NCI-H2107 (cell line): ENCODE measurements at regions not wholly inside any gene's neighbourhood (a gene's known extent, or its start where the extent isn't known, plus 50 kb on each side); places are given as distances from the start of the nearest gene placed in this dataset.
"Not testable (repeated sequence)": the region's sequence is repeated elsewhere in the genome, so short reads cannot be mapped to it uniquely, and the experiment has no call there.

Experiments used
- DNase-seq: peaks from one replicate; lab custom pipeline; 2025; lab: John Stamatoyannopoulos, UW

DNA sequence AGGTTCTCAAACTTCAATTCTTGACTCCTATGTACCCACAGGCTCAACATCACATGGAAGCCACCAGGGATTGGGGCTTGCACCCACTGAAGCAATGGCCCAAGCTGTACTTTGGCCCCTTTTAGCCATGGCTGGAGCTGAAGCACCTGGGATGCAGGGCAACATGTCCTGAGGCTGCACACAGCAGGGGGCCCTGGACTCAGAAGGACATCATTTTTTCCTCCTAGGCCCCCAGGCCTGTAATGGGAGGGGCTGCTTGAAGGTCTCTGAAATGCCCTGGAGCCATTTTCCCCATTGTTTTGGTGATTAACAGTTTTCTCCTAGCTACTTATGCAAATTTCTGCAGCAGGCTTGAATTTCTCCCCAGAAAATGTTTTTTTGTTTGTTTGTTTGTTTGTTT lies 465.1 kb upstream of the PCDH10 start:
- no peak for DNase-seq

DNA sequence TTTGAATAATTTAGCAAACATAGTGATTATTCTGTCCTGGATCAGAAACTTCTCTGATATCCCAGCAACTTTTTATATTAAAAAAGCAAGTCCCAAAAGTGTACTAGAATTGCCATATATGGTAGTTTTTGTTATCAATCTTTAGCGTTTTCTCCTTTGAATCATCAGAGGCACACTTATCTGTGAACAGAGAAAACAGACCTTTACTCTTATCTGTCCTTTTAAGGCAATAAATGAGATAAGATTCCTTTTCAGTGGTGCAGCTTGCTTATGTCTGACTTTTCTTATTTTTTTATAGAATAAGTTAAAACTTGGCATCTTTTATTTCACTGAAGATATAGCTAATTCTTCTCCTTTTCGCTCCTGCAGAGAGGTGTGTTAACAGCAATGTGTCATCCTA lies 458.1 kb upstream of the PCDH10 start:
- no peak for DNase-seq

- DNase-seq, result no peak
These were observed 457.4 kb upstream of the PCDH10 start for GRCh38 chr4:132691668-132692067.

GRCh38 chr4:132694775-132695174 lies 454.3 kb upstream of the PCDH10 start:
- DNase-seq, result no peak

DNA sequence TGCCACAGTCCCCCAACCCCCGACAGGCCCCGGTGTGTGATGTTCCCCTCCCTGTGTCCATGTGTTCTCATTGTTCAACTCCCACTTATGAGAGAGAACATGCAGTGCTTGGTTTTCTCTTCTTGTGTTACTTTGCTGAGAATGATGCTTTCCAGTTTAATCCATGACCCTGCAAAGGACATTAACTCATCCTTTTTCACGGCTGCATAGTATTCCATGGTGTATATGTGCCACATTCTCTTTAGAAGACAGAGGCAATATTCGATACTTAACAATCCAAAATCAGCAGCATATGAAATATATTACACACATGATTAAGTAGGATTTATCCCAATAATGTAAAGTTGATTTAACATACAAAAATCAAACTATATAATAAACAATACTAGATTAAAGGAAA lies 451.6 kb upstream of the PCDH10 start:
- DNase-seq, result not testable (repeated sequence)

- no peak for DNase-seq
These were observed 441.1 kb upstream of the PCDH10 start for GRCh38 chr4:132707955-132708354.

DNA sequence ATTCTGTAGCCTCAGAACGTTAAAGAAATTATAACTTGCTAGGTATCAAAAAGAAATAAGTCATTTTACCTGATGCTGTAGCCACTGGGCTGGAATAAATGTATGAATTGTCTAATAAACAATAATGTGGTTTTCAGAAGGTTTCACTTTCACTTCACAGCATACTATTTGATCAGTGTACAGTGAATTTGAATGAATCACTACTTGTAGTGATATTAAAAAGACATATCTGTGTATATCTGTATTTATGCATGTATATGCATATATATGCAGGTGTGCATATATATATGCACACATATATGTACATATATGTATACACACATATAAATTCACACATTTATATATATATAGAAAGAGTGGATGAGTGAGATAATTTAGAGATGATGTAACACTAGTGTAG lies 440.0 kb upstream of the PCDH10 start:
- DNase-seq, result no peak

GRCh38 chr4:132710971-132711370 lies 438.1 kb upstream of the PCDH10 start:
- no peak for DNase-seq

DNA sequence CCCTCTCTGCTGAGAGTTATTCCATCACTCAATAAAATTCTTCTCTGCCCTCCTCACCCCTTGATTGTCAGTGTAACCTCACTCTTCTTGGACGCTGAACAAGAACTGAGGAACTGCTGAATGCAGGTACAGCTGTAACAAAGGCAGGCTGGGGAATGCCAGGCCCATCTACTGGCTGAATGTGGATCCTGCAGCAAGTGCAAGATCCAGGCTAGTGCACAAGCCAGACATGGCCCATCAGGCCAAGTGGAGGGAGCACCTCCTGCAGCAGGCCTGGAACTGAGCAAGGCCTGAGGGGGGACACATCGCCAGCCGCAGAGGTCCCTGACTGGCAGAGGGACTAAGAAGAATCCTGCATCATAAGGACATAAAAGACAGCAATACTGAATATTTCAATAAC lies 411.8 kb upstream of the PCDH10 start:
- no peak for DNase-seq

- no peak for DNase-seq
These were observed 389.8 kb upstream of the PCDH10 start for GRCh38 chr4:132759199-132759780.

- no peak for DNase-seq
These were observed 385.6 kb upstream of the PCDH10 start for GRCh38 chr4:132763465-132763864.

GRCh38 chr4:132767901-132768300 lies 381.2 kb upstream of the PCDH10 start:
- DNase-seq, result no peak

DNA sequence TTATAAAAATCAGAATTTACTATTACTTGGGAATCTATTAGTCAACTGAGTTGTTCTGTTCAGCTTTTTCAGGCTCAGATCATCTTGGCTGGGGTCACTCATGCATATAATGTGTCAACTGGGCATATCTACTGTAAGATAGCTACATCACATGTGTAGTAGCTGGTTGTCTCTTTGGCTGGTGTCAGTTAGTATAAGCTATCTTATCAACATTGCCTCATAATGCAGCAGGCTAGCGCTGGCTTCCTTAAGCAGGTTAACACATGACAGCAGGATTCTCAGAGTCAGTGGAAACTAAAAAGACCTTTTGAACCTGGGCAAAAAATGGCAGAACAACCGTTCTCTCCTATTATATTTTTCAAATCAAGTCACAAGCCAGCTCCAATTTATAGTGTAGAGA lies 378.3 kb upstream of the PCDH10 start:
- no peak for DNase-seq

DNA sequence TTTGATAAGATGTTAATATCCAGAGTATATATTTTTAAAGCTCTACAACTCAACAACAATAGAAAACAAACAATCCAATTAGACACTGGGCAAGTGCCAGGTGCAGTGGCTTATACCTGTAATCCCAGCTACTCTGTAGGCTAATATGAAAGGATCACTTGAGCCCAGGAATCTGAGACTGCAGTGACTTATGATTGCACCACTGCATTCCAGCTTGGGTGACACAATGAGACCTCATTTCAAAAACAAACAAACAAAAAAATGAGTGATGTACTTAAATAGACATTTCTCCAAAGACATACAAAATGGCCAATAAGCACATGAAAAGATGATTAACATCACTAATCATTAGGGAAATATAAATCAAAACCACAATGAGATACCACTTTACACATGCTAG lies 356.8 kb upstream of the PCDH10 start:
- DNase-seq, result no peak

GRCh38 chr4:132797856-132798255 lies 351.2 kb upstream of the PCDH10 start:
- no peak for DNase-seq

- DNase-seq, result no peak
These were observed 339.6 kb upstream of the PCDH10 start for GRCh38 chr4:132809298-132810032.

DNA sequence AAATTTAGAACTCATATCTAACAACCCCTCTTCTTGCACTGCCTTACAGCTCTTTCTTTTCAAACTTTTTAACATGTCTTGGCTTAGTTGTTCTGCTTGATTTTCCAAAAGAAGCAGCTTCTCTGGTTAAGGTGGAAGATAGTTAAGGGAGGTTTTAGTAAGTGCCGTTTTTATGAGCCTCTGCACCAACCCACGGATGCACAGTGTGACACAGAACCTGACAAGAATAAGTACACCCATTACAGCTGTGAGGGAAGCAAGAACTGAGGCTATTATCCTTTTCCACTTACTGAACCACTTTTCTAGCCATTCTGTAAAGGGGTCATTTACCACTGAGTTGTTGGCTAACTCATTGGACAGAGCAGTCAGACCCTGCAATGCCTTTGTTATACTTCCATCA lies 336.0 kb upstream of the PCDH10 start:
- DNase-seq, result not testable (repeated sequence)

- DNase-seq, result no peak
These were observed 331.0 kb upstream of the PCDH10 start for GRCh38 chr4:132818091-132818490.

DNA sequence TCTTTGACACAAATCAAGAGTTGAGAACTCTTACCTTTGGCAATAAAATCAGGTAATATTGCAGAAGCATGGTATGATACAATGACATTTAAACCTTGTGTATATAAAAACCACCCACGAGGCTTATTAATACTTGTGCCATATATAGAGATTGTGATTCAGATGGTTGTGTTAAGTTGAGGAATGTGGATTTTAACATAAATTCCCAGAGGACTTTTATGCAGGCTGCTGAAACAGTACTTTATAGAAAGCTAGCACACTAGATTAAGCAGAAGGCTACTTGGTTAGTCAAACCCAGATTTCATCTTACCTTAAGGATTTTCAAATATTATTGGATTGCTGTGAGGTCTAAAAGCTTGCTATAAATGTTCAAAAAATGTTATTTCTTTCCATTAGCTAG lies 325.7 kb upstream of the PCDH10 start:
- DNase-seq, result no peak

GRCh38 chr4:132824761-132825160 lies 324.3 kb upstream of the PCDH10 start:
- no peak for DNase-seq

DNA sequence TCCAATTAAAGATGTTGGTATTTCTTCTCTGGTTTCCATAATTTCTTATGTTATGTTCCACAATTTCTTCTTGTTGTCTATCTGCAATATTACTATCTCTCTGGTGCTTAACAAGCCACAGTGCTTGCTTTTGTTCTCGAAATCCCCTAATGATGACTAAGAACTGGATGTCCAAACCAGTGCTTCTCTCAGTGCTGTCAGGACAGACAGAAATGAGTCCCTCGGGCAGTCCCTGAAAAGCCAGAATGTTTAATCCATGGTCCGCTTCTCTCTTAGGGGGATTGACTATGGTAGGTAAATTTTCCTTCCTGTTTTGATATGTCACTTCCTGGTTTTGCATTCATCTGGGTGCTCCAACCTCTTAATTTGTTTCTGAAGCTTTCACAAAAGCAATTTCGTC lies 321.6 kb upstream of the PCDH10 start:
- DNase-seq, result no peak

- DNase-seq, result no peak
These were observed 310.9 kb upstream of the PCDH10 start for GRCh38 chr4:132838244-132838643.

- no peak for DNase-seq
These were observed 310.0 kb upstream of the PCDH10 start for GRCh38 chr4:132839070-132839469.

DNA sequence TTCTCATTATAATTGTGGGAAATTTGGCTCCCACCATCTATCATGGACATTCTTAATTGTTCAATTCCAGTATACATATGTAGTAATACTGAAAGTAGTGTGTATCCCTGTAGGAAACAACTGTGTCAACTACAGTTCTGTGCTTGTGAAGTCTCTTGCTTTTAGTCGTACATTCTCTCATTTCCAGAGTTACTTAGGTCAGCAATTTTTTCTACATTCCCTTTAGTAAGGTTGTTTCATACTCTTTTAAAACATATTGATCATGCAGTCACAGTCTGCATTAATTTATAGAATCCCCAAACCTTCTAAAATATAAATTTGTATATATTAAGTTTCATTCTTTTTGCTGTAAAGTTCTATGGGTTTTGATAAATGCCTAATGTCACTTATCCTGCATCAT lies 289.2 kb upstream of the PCDH10 start:
- DNase-seq, result no peak
